GM12872 (cell line): ENCODE measurements at regions not wholly inside any gene's neighbourhood (a gene's known extent, or its start where the extent isn't known, plus 50 kb on each side); places are given as distances from the start of the nearest gene placed in this dataset.

ENCODE experiments used
- TF ChIP-seq, protein P1 (sequence below): IDR thresholded peaks from 3 replicates; pipeline ENCODE4 v1.5.1; 2011; ENCODE audit warnings: low read depth, mild to moderate bottlenecking, low read length, moderate library complexity; ENCODE audit not compliant: insufficient read depth

DNA sequence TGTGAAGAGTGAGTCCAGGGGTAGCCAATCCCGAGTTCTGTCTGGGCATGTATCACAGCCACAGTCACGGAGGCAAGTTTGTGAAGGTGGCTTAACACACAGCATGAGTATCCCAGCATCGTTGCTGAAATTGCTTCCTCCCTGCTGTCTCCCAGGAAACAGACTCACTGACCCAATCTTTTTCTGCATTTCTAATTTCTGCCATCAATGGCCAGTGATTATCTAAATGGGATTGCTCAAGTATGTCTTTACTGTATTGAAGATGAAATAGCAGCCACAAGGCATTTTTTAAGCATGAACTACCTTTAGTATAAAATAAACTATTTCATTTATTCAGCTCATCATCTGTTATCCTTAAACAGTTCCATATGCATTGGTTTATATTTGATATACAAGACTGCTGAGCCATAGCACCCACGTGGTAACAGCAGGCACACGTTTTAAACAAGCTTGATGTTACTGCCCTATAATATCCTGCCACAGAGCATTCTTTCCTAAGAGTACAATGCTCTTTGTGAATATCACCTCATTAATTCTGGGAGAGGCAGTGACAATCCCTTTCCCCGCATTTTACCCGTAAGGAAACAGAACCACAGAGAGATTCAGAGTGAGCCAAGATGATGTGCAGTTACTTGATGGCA is 276.6 kb upstream of the THBS1 start:
- TF ChIP-seq, protein P1, sequence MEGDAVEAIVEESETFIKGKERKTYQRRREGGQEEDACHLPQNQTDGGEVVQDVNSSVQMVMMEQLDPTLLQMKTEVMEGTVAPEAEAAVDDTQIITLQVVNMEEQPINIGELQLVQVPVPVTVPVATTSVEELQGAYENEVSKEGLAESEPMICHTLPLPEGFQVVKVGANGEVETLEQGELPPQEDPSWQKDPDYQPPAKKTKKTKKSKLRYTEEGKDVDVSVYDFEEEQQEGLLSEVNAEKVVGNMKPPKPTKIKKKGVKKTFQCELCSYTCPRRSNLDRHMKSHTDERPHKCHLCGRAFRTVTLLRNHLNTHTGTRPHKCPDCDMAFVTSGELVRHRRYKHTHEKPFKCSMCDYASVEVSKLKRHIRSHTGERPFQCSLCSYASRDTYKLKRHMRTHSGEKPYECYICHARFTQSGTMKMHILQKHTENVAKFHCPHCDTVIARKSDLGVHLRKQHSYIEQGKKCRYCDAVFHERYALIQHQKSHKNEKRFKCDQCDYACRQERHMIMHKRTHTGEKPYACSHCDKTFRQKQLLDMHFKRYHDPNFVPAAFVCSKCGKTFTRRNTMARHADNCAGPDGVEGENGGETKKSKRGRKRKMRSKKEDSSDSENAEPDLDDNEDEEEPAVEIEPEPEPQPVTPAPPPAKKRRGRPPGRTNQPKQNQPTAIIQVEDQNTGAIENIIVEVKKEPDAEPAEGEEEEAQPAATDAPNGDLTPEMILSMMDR = no peak

DNA sequence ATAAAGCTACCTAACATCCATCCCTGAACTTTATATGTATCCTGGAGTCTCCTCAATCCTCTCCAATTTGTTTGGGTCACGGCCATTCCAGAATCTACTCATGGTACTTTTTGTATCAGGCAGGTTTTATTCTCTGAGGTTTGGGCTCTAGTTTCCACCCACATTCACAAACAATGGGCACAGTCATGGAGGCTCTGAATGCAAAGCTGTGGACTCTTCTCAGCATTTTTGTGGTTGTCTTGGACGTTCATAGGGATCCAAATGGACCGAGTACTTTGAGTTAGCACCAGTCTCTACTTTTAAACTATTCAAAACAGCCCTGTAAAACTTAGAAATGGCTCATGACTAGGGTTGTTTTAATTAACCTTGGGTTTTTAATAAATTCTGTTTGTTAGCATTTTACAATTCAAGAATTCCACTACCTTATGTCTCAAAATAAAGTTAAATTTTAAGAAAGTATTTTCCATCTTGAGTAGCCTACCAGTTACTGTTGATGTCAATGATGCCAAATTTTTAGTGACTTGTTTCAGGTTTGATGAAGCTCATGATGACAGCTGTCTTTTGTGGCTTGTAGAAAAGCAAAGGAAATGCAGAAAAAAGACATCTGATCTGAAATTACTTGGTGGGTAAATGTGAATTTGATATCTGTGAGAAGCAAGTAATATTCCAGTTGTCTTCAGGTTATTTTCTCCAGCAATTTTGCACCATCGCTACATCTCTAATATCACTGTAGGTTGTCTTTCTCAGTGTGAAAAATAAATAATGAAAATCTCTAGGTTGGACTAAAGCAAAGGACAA is 275.7 kb upstream of the THBS1 start:
- TF ChIP-seq, protein P1 = no peak

DNA sequence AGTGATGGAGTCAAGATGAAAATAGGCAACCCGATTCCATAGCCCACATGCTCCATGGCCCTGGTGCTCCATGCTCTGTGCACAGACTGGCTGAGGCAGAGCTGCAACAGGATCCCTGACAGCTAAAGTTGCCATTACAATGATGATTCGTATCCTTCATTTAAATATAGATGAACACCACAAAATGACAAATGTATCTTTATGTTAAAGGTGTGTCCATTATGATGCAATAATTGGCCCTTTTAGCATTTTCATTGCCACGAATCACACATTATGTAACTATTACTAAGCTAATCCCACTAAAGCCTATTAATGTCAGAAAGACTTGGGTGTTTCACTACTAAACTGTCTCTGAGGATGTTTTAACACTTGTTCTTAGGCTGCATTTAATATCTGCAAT is 270.2 kb upstream of the THBS1 start:
- TF ChIP-seq, protein P1 = no peak

DNA sequence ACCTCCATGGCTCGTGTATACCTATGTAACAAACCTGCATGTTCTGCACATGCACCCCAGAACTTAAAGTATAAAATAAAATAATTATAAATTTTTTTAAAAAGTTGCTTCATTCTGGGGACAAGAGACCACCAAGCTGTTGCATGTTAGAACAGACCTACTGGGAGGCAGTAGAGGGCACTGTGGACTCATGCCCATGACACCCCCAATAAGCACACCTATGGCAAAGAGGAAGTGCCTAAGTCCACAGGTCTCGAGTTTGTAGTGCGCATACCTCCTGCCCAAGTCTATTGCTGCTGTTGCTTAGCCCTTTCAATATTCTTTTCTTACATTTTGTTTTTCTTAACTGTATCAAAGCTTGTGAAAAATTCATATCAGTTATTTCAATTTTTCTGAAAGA is 267.9 kb upstream of the THBS1 start:
- TF ChIP-seq, protein P1 = peak; percentile 73

DNA sequence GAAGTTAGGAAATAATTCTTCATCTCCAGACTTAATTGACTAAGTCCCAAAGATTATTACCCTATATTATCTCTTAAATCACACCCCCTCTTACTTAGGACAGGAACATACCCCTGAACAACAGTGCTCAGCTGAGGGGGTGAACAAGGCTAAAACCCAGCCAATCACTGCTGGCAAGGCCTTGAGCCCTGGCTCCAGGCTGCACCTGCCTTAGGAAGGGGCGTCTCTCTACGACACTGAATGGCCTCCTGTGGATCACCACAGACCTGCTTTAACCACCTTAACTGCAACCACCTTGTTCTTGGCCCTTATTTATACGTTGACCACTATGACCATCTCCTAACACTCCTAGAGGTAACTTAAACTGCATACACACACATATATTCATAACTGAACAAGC is 267.4 kb upstream of the THBS1 start:
- TF ChIP-seq, protein P1 = no peak

DNA sequence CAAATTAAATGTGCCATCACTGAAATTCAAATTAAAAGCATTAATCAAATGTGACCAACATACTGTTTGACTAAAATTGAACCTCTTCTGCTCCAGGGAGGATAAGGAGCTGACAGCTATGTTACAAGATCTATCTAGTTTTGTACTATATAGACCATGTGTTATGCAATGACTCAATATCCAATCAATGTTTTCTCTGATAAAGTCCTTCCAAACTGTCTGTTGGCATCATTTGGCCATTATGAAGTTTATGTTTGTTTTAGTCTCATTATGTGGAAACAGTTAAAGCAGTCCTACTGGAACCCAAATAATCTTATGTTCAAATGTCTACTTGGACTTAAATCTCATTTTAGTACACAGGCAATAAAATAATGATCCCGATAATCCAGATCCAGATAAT is 267.0 kb upstream of the THBS1 start:
- TF ChIP-seq, protein P1 = no peak

DNA sequence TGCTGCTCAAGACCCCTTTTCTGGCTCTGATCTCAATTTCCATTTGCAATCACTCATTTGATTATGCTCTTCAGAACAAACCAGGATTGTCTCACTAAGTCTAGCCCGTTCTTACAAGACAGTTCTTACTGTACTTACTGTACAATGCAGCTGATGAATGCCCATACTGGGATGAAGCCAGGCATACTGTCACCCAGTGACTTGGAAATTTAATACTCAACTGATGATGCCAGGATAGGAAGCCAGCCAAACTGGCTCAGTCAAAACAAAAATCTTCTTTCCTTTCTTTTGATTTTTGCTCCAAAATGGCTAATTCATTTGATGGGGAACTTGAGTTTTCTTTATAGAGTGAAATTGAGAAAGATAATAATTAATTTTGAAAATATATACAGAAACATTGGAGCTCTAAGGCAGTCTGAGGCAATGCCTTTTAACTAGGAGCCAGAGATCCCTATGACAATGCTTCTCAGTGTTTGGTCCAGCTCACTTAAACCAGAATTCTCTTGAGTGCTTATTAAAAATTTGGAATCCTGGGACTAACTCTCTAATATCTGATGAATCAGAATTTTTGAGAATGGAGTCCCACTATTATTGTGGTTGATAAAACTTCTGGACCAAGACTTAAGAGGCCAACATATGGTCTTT is 265.6 kb upstream of the THBS1 start:
- TF ChIP-seq, protein P1 = no peak
